ENCODE measurements at regions not wholly inside any gene's neighbourhood (a gene's known extent, or its start where the extent isn't known, plus 50 kb on each side); places are given as distances from the start of the nearest gene placed in this dataset.

GRCh38 chr2:76083248-76083647, 372.5 kb upstream of the GCFC2 start:
- no peak for TF ChIP-seq NFYB (CRISPR knock-in tag; IDR thresholded peaks at IDR 0.05)
- TF ChIP-seq TAF1 (CRISPR knock-in tag; IDR thresholded peaks at IDR 0.05) = no peak
- no peak for TF ChIP-seq MAX (IDR thresholded peaks at IDR 0.05)
- TF ChIP-seq PAXIP1 (CRISPR knock-in tag; conservative IDR thresholded peaks at IDR 0.05) = no peak
